Right cardiac atrium (tissue), 5 donors: ENCODE measurements at regions not wholly inside any gene's neighbourhood (a gene's known extent, or its start where the extent isn't known, plus 50 kb on each side); places are given as distances from the start of the nearest gene placed in this dataset.
A peak's percentile ranks its signal among the peaks of the same experiment; 100 is the strongest.
"Not testable (repeated sequence)": the region's sequence is repeated elsewhere in the genome, so short reads cannot be mapped to it uniquely, and the experiment has no call there.

Experiments
- ATAC-seq, 2 donors: fragments of 200-7000 bp; cut with Tn5 transposase; one replicate each; pipeline versions ENCODE4 v1.8.0 to v1.9.1; 2020; ENCODE audit warnings: moderate library complexity in 2 of 2, mild to moderate bottlenecking in 1 of 2
- DNase-seq, 3 donors: peaks; one replicate each; pipeline ENCODE4 v3.0.0-alpha.2; 2020
- H3K27ac ChIP-seq: one replicate; pipeline ENCODE4 v1.5.1; 2013; ENCODE audit warnings: mild to moderate bottlenecking, low read length, control low read depth, moderate library complexity
- H3K27me3 ChIP-seq: one replicate; pipeline ENCODE4 v1.6.1; 2013; ENCODE audit not compliant: control insufficient read depth, insufficient read depth
- H3K4me1 ChIP-seq: one replicate; pipeline ENCODE4 v1.6.1; 2013; ENCODE audit warnings: low read length; ENCODE audit not compliant: control insufficient read depth, insufficient read depth
- H3K4me3 ChIP-seq: one replicate; pipeline ENCODE4 v1.5.1; 2013; ENCODE audit warnings: low read length, control low read depth
- H3K9me3 ChIP-seq: one replicate; pipeline ENCODE4 v1.6.1; 2013; ENCODE audit warnings: low read length; ENCODE audit not compliant: control insufficient read depth
- WGBS: extraction: QIAGEN DNeasy Blood & Tissue Kit; methylation state at CpG from one replicate; pipeline ENCODE4 v1.1.7; 2013; 5-methylcytosine and 5-hydroxymethylcytosine counted together
- intact Hi-C, 4 donors: fragments of 100-400 bp; cut with DNase I; formaldehyde crosslinking; loops; one replicate each; pipeline versions ENCODE4 v1.11.0 to v1.14.0; 2022 to 2023
- donor health status: healthy with polysubstance abuse.
- donor health status: DM: no; HTN: yes; CAD: no.
- donor health status: DM: no; HTN: no; CAD: no.
- donor health status: DM: no; HTN: yes; CAD: no; lungs with severe emphysema.
- donor health status: DM: yes; HTN: yes; CAD: no.

DNA sequence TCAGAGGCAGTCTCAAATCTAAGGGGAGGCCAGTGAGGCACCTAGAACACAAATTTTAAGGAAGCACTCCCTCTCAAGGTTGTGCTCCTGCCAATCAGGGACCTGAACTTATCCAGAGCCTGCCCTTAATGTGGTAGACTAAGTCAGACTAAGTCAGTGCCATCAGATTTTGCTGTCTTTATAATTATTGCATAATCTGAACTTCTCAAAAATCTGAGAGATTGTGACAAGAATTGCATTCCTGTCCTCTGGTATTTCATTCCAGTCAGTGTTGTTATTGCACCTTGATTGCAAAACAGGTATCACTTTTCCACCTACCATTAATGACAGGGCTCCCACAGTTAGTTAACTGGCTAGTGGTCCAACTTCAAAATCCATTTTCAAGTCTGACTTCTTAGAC, 197.1 kb upstream of the HCN1 start:
- no peak for DNase-seq
- ATAC-seq, result no peak
- Histone ChIP-seq H3K4me1 (no peaks in the 10 kb centered on the region), H3K27ac (no peak overlapping the region), H3K4me3 (no peak overlapping the region), H3K9me3 (no peaks in the 10 kb centered on the region), H3K27me3 (no peaks in the 10 kb centered on the region)
- intact Hi-C loops, result no loop called here

DNA sequence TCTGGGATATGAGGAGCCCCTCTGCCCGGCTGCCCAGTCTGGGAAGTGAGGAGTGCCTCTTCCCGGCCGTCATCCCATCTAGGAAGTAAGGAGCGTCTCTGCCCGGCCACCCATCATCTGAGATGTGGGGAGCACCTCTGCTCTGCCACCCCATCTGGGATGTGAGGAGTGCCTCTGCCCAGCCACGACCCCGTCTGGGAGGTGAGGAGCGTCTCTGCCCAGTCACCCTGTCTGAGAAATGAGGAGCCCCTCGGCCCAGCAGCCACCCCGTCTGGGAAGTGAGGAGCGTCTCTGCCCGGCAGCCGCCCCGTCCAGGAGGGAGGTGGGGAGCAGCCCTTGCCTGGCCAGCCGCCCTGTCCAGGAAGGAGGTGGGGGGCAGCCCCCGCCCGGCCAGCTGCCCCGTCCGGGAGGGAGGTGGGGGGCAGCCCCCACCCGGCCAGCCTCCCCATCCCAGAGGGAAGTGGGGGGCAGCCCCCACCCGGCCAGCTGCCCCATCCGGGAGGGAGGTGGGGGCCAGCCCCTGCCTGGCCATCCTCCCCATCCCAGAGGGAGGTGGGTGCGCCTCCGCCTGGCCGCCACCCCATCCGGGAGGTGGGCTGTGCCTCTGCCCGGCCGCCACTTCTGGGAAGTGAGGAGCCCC, 194.4 kb upstream of the HCN1 start:
- ATAC-seq, H3K27ac ChIP-seq, intact Hi-C loops, H3K4me3 ChIP-seq, H3K27me3 ChIP-seq, H3K4me1 ChIP-seq, H3K9me3 ChIP-seq: not testable (repeated sequence)
- peak in 2 of 3 donors; percentile 6 to 51 for DNase-seq
- 92% methylated on average over 28 of the region's 28 CpGs for WGBS

DNA sequence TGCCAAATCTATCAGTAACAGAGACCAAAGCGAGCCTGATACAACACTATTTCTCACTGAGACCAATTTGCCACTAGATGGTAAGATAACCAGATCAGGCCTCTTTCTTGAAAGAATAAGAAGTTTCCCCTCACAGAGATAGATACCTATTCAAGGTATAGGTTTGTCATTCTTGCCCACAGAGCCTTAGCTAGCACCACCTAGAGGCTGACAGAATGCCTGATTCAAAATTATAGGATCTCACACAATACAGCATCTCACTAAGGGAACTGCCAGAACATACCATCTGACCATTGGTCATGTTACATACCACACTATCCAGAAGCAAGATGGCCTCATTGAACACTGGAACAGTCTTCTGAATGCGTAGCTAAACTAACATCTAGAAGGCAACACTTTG, 166.6 kb upstream of the HCN1 start:
- no peak for DNase-seq
- no peak for ATAC-seq
- Histone ChIP-seq H3K4me3 (no peak overlapping the region), H3K27me3 (no peaks in the 10 kb centered on the region), H3K4me1 (no peaks in the 10 kb centered on the region), H3K9me3 (peaks cover 2% of the 10 kb centered on the region), H3K27ac (no peak overlapping the region)
- 27% methylated on average over 2 of the region's 2 CpGs for WGBS
- intact Hi-C loops, result no loop called here

DNA sequence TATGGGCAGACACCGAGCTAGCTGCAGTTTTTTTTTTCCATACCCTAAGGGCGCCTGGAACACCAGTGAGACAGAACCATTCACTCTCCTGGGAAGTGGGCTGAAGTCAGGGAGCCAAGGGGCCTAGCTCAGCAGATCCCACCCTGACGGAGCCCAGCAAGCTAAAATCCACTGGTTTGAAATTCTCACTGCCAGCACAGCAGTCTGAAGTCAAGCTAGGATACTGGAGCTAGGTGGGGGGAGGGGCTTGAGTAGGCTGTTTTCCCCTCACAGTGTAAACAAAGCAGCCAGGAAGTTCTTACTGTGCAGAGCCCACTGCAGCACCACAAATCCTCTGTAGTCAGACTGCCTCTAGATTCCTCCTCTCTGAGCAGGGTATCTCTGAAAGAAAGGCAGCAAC, 151.7 kb upstream of the HCN1 start:
- Histone ChIP-seq H3K27me3 (no peaks in the 10 kb centered on the region), H3K9me3 (no peaks in the 10 kb centered on the region), H3K4me1 (no peaks in the 10 kb centered on the region), H3K27ac (no peak overlapping the region), H3K4me3 (no peak overlapping the region)
- WGBS, result 66% methylated on average over 3 of the region's 3 CpGs
- no peak for DNase-seq
- no peak for ATAC-seq
- intact Hi-C loops, result no loop called here

DNA sequence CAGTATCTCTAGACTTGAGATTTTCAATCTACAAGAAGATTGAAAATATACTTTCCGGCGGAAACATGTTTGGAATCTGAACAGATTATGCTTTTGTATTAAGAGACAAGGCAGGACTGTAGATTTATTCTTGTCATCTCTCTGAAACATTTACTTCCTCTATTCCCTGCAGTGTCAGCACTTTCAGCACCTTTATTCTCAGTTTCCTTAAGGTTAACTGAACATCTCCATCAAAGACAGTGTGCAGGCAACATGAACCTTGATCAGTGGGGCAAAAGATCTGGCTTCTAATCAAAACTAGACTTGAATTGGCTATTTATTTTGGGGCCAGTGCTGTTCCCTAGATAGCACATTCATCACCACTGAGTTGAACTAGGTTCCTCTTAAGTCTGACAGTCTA, 129.9 kb upstream of the HCN1 start:
- DNase-seq, result no peak
- no peak for ATAC-seq
- intact Hi-C loops, result no loop called here
- H3K27ac ChIP-seq, result no peak overlapping the region
- WGBS, result 86% methylated on average over 2 of the region's 2 CpGs
- H3K27me3 ChIP-seq, result no peaks in the 10 kb centered on the region
- H3K4me3 ChIP-seq, result no peak overlapping the region
- no peaks in the 10 kb centered on the region for H3K9me3 ChIP-seq
- H3K4me1 ChIP-seq, result no peaks in the 10 kb centered on the region

DNA sequence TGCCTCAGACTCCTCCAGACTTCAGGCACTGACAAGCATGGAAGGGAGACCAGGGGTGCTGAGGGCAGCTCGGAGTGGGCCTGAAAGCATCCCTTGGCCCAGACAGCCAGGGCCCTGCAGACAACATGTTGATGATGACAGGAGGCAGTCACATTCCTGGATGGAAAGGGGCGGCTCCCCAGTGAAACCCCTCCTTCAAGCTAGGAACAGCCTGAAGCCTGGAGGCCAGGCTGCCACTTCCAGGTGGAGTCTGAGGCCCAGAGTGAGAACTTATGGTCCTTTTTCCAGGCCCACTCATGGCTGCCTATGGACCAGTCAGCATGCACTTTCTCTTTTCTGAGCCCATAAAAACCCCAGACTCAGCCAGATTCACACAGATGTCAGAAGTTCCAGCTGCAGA, 104.2 kb upstream of the HCN1 start:
- DNase-seq, result peak in 1 of 3 donors; percentile 30
- intact Hi-C loops, result no loop called here
- Histone ChIP-seq H3K9me3 (peaks cover 12% of the 10 kb centered on the region), H3K27ac (no peak overlapping the region), H3K4me1 (no peaks in the 10 kb centered on the region), H3K27me3 (no peaks in the 10 kb centered on the region), H3K4me3 (no peak overlapping the region)
- ATAC-seq, result peak in 1 of 2 donors; percentile 47
- WGBS, result 74% methylated on average over 2 of the region's 2 CpGs

DNA sequence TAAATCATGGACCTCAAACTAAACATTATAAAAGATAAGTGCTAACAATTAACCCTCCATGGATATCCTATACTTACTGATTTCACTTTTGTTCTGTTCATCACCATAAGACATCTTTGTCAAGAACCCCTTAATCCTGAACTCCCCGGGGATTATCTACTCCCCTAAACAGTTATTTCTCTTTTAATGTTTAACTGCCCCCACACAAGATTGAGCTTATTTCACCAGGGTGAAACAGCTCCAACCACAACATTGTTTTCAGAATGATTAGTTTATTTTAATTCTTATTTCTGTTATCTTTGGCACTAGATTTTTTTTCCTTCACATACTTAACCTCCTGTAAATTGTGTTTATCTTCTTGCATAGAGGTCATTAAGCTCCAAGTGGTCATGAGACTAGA, 103.2 kb upstream of the HCN1 start:
- DNase-seq (no peak), ATAC-seq (no peak)
- intact Hi-C loops, result no loop called here
- WGBS, result 56% methylated on average over 1 of the region's 1 CpG
- H3K4me3 ChIP-seq, result no peak overlapping the region
- no peak overlapping the region for H3K27ac ChIP-seq
- H3K9me3 ChIP-seq, result peaks cover 12% of the 10 kb centered on the region
- H3K4me1 ChIP-seq, result no peaks in the 10 kb centered on the region
- no peaks in the 10 kb centered on the region for H3K27me3 ChIP-seq

DNA sequence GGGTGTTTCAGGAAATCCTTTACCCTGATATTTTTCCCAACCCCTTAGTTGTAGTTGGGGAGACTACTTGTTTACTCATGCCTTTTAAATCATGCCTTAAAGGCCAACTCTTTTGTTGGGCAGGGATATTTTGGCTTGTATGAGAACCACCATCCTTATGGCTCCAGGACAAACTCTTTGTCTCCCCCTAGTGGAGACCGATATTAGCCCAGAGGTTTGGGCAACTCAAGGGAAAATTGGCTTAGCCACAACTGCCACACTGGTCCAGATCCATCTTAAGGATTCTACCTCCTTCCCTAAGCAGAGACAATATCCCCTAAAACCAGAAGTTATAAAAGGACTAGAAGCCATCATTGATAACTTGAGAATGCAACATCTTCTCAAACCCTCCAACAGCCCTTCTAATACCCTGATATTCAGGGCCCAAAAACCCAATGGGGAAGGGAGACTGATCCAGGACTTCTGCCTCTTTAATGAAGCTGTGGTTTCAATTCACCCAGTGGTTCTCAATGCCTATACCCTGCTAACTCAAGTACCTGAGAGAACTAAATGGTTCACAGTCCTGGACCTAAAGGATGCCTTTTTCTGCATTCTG, 100.9 kb upstream of the HCN1 start:
- Histone ChIP-seq H3K4me1 (no peaks in the 10 kb centered on the region), H3K27me3 (no peaks in the 10 kb centered on the region), H3K9me3 (peaks cover 12% of the 10 kb centered on the region), H3K27ac (no peak overlapping the region), H3K4me3 (no peak overlapping the region)
- DNase-seq (no peak), ATAC-seq (no peak)
- intact Hi-C loops, result no loop called here
- WGBS, result 64% methylated on average over 1 of the region's 1 CpG

DNA sequence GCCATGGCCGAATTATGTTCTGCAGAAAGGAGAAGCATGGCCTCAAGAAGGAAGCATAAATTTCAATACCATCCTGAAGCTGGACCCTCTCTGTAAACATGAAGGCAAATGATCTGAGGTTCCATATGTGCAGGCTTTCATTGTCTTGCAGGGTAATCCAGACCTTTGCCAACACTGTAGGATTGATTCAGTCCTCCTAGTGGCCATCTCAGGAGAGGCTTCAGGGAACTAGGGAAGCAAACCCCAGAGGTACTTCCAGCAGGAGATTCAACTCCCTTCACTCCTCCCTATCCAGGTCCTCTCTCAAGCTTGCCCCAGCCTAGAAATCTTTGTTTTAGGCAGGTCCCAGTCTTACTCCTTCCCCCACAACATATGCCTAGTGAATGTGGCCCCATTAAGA, 99.3 kb upstream of the HCN1 start:
- intact Hi-C loops, result no loop called here
- 35% methylated on average over 1 of the region's 1 CpG for WGBS
- no peak overlapping the region for H3K4me3 ChIP-seq

DNA sequence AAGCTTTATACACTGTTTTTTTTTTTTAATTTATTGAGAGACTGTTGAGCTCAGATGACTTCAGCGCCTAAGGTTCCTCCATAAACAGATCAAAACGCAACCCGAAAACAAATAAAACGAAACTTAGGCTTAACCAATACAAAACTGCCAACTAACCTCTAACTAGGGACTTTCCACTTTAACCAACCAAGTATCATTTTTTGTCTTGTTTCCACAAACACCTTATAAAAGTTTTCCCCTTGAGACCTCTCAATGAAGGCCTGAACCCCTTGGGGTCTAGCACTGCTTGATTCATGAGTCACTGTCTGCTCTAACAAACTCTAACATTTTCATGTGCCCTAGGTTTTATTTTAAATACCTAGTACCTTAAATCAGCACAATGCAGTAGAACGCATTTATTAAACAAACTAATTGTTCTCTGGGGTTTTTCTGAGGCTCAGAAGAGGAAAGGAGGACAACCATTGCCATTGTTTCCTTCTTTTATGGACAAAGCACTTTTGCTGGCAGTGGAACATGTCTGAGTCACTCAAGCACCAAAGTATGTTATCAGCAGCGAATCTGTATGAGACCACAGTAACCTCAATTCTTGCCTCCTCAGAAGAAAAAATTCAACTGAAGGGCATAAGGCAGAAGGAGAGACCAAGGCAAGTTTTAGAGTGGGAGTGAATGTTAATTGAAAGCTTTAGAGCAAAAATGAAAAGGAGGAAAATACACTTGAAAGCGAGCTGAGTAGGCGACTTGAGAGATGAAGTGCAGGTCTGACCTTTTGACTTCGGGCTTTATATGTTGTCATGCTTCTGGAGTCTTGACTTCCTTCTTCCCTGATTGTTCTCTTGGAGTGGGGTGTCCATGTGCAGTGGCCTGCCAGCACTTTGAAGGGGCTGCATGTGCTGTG, 97.7 kb upstream of the HCN1 start:
- Histone ChIP-seq H3K4me3 (no peak overlapping the region), H3K4me1 (no peaks in the 10 kb centered on the region), H3K27me3 (no peaks in the 10 kb centered on the region), H3K27ac (no peak overlapping the region), H3K9me3 (peaks cover 5% of the 10 kb centered on the region)
- intact Hi-C loops, result no loop called here
- no peak for DNase-seq
- WGBS, result 82% methylated on average over 9 of the region's 9 CpGs
- ATAC-seq, result no peak

More for the DNA sequence above, 99.3 kb upstream of the HCN1 start:
- Histone ChIP-seq H3K27me3 (no peaks in the 10 kb centered on the region), H3K9me3 (peaks cover 5% of the 10 kb centered on the region), H3K4me1 (no peaks in the 10 kb centered on the region), H3K27ac (no peak overlapping the region)
- no peak for ATAC-seq
- DNase-seq, result no peak
